HG02642 (cell line): ENCODE measurements at regions not wholly inside any gene's neighbourhood (a gene's known extent, or its start where the extent isn't known, plus 50 kb on each side); places are given as distances from the start of the nearest gene placed in this dataset.
"Not testable (repeated sequence)": the region's sequence is repeated elsewhere in the genome, so short reads cannot be mapped to it uniquely, and the experiment has no call there.

Experiments
- ATAC-seq: cut with Tn5 transposase; IDR thresholded peaks from one replicate; pipeline ENCODE4 v1.9.1; 2021; ENCODE audit warnings: mild to moderate bottlenecking; ENCODE audit not compliant: unreplicated experiment, poor library complexity

DNA sequence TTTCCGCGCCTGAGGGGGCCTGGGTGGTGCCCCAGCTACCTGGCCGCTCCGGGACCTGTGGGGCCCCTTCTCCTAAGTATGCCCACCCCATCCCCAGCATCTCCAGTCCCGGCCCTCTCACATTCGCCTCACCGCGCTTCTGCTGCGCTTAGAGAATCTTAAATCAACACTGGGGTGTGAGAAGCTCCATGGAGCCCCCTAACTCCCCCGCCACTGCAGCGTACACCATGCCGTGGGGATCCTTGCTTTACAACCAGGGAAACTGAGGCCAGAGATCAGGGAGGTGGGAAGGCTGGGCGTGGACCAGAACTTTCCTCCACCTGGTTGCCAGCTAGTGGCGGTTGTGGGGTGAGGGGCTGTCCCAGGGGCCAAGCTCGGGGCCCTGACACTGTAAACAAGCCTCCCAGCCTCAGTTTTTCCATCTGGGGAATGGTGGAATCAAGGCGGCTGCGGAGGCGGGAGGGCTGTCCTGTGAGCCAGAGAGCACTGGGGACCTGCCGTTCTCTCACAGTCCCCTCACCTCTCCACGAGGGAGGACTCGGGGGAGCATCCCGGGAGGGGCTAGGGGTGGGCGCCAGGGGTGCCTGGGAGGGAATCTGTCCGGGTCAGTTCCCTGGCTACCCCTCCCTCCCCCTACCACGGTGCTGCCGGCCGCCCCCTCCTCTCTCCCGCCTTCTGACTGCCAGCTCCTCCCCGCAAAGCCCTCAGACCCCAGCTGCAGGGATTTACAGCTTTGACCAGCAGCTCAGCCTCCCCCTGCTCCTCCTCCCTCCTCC lies 161.2 kb downstream of the C9orf50 start:
- no peak for ATAC-seq

- ATAC-seq = no peak
These were observed 162.0 kb downstream of the C9orf50 start for GRCh38 chr9:129458663-129459546.

DNA sequence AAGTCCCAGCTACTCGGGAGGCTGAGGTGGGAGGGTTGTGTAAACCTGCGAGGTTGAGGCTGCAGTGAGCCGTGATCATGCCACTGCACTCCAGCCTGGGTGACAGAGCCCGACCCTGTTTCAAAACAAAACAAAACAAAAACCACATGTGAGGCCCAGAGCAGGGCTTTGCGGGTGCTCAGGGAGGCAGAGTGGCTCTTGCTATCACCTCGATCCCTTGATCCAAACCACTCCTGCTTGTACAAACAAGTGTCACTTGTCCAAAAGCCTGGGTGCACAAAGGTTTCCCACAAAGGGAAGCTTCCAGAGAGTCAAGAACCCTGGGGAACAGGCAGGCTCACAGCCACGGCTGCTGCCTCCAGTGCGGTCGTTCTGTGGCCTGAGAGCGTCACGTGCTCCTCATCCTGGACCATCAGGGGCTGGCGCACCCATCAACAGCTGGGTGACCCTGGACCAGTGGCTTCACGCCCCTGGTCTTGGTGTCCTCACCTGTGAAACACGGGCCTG lies 162.7 kb downstream of the C9orf50 start:
- ATAC-seq = no peak

- ATAC-seq = no peak
These were observed 163.5 kb downstream of the C9orf50 start for GRCh38 chr9:129457325-129457779.

DNA sequence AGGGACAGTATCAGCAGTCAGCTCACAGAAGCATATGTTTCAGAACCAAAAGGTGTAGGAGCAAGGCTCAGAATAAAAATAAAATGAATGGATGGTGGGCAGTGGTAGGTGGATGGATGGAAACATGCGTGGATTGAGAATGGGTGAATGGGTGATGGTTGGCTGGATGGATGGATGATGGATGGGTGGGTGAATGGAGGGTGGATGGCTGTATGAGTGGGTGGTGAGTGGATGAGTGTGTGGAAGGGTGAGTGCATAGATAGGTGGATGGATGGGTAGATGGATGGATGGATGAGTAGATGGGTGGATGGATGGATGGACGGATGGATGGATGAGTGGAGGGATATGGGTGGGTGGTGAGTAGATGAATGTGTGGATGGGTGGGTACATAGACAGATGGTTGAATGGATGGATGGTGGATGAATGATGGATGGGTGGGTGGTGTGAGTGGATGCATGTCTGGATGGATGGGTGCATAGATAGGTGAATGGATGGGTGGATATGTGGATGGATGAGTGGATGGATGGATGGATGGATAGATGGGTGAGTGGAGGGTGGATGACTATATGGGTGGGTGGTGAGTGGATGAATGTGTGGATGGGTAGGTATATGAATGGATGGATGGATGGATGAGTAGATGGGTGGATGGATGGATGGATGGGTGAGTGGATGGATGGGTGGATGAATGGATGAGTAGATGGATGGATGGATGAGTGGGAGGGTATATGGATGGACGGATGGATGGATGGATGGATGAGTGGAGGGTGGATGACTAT lies 164.2 kb downstream of the C9orf50 start:
- no peak for ATAC-seq

DNA sequence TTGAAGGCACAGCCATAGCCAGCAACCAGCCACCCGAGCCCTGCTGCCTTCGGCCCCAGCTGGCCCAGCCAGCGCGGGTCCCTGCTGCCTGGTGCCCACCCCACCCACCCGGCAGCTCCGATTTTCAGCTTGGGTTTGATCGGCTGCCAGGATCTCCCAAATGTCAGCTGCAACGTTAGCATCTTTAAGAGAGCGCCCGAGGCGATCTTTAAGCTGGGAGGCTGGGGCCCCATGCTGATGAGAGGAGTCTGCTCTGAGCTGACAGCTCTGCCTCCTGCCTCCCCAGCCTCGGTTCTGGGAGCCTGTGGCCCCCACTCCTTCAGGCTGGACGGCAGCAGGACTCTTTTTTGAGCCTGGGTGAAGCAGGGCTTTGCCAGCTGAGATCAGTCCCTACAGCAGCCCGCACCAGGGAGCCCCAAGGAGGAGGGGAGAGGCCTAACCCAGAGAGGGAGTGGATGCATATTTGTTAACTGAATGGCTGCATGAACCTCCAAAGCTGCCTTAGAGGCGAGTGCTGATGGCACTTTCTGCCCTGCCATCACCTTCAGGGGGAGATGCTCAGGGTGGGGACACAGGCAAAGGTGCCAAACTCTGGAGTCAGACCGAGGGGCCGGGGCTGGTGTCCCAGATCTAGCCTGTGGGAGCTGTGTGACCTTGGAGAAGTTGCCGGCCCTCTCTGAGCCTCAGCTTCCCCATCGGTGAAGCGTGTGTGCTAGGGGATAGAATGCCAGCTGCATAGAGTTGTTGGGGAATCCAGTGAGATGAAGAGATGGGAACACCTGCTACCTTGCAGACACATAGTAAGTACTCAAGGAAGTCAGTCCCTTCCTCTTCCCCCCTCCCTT lies 165.5 kb downstream of the C9orf50 start:
- ATAC-seq = no peak

GRCh38 chr9:129454467-129455067 lies 166.3 kb downstream of the C9orf50 start:
- ATAC-seq = no peak

GRCh38 chr9:129453734-129454133 lies 167.2 kb downstream of the C9orf50 start:
- ATAC-seq = no peak

DNA sequence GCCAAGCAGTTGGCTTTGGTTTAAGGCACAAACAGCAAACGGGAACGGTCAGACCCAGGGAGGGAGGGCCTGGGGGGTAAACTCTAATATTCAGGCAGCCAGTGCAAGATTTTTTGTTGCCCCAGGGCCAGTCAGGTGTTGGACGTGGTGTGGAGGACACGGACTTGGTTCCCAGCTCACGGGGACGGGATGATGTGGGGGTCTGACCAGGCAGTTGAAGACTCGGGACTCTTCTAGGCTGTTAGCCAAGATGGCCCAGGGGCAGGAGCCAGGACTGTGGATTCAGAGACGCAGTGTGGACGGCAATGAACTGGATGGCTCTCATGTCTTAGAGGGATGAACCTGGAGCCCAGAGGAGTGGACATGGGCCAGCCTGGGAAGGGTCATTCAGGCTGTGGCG lies 169.2 kb downstream of the C9orf50 start:
- ATAC-seq = no peak

GRCh38 chr9:129451089-129451656 lies 169.7 kb downstream of the C9orf50 start:
- no peak for ATAC-seq

- no peak for ATAC-seq
These were observed 171.8 kb downstream of the C9orf50 start for GRCh38 chr9:129449066-129449465.

- ATAC-seq = no peak
These were observed 173.9 kb downstream of the C9orf50 start for GRCh38 chr9:129446828-129447550.

DNA sequence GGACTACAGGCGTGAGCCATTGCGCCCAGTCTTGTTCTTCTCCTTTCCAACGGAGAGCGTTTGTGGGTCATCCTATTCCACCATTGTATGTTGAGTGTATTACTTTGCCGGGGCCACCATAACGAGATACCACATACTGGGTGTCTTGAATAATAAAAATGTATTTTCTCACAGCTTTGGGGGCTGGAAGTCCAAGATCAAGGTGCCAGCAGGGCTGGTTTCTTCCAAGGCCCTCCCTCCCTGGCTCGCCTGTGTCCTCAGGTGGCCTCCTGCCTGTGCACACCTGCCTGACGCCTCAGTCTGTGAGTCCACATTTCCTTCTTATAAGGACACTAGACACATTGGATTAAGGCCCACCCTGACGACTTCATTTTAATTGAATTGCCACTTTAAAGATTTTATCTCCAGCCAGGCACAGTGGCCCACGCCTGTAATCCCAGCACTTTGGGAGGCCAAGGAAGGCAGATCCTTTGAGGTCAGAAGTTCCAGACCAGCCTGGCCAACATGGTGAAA lies 175.1 kb downstream of the C9orf50 start:
- no peak for ATAC-seq

DNA sequence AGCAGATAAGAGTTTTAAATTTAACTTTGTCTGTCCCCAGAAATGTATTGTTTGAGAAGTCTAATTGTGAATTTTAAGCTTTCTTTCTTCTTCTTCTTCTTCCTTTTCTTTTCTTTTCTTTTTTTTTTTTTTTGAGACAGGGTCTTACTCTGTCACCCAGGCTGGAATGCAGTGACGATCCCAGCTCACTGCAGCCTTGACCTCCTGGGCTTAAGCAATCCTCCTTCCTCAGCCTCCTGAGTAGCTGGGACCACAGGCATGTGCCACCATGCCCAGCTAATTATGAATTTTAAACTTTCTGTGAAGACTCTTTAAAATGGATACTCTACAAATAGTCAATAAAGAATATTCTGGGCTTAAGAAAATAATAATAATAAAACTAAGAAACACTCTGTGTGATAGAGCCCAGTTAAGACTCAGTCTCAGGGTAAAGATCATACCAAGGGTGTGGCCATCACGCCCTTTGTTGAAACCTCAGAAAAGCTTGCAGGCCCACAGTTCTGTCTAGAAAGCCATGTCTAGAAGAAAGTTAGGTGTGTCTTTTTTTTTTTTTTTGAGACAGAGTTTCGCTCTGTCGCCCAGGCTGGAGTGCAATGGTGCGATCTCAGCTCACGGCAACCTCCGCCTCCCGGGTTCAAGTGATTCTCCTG lies 177.3 kb downstream of the C9orf50 start:
- not testable (repeated sequence) for ATAC-seq

GRCh38 chr9:129442803-129443511 lies 177.9 kb downstream of the C9orf50 start:
- no peak for ATAC-seq

- ATAC-seq = no peak
These were observed 179.0 kb downstream of the C9orf50 start for GRCh38 chr9:129441852-129442251.
